ENCODE measurements at regions not wholly inside any gene's neighbourhood (a gene's known extent, or its start where the extent isn't known, plus 50 kb on each side); places are given as distances from the start of the nearest gene placed in this dataset.

- TF ChIP-seq, protein P1, sequence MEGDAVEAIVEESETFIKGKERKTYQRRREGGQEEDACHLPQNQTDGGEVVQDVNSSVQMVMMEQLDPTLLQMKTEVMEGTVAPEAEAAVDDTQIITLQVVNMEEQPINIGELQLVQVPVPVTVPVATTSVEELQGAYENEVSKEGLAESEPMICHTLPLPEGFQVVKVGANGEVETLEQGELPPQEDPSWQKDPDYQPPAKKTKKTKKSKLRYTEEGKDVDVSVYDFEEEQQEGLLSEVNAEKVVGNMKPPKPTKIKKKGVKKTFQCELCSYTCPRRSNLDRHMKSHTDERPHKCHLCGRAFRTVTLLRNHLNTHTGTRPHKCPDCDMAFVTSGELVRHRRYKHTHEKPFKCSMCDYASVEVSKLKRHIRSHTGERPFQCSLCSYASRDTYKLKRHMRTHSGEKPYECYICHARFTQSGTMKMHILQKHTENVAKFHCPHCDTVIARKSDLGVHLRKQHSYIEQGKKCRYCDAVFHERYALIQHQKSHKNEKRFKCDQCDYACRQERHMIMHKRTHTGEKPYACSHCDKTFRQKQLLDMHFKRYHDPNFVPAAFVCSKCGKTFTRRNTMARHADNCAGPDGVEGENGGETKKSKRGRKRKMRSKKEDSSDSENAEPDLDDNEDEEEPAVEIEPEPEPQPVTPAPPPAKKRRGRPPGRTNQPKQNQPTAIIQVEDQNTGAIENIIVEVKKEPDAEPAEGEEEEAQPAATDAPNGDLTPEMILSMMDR (IDR thresholded peaks at IDR 0.05), result no peak
- TF ChIP-seq POLR2A (IDR thresholded peaks at IDR 0.05), result no peak
Measured at GRCh38 chr6:14216946-14217684, 99.5 kb downstream of the CD83 start.
